ENCODE measurements at regions not wholly inside any gene's neighbourhood (a gene's known extent, or its start where the extent isn't known, plus 50 kb on each side); places are given as distances from the start of the nearest gene placed in this dataset.

GRCh38 chr10:30770229-30770628, 140.7 kb upstream of the LYZL2 start:
- 93 to 97% (median 95%) methylated on average over 2 of the region's 2 CpGs for WGBS, 3 donors
- H3K27ac ChIP-seq (ENCODE audit: low read depth, low read length), result no peak overlapping the region

GRCh38 chr10:30769361-30769760, 139.8 kb upstream of the LYZL2 start:
- WGBS, 3 donors, result 94 to 96% (median 94%) methylated on average over 12 to 16 of the region's 16 CpGs
- no peak overlapping the region for H3K27ac ChIP-seq (ENCODE audit: low read depth, low read length)

- WGBS, 3 donors, result 80 to 89% (median 86%) methylated on average over 8 of the region's 8 CpGs
- no peak overlapping the region for H3K27ac ChIP-seq (ENCODE audit: low read depth, low read length)
Observed at GRCh38 chr10:30765616-30766015, 136.1 kb upstream of the LYZL2 start.

- no peak overlapping the region for H3K27ac ChIP-seq (ENCODE audit: low read depth, low read length)
Observed at GRCh38 chr10:30765022-30765615, 135.6 kb upstream of the LYZL2 start.

GRCh38 chr10:30763918-30764317, 134.4 kb upstream of the LYZL2 start:
- no peak overlapping the region for H3K27ac ChIP-seq (ENCODE audit: low read depth, low read length)
- 65 to 76% (median 66%) methylated on average over 11 of the region's 11 CpGs for WGBS, 3 donors

More at GRCh38 chr10:30765022-30765615, 135.6 kb upstream of the LYZL2 start:
- WGBS, 3 donors, result 70 to 78% (median 77%) methylated on average over 11 of the region's 11 CpGs

GRCh38 chr10:30762620-30763019, 133.1 kb upstream of the LYZL2 start:
- WGBS, 3 donors, result 72 to 85% (median 76%) methylated on average over 2 of the region's 2 CpGs
- H3K27ac ChIP-seq (ENCODE audit: low read depth, low read length), result no peak overlapping the region

GRCh38 chr10:30759423-30759822, 129.9 kb upstream of the LYZL2 start:
- WGBS, 3 donors, result 64 to 86% (median 84%) methylated on average over 3 of the region's 3 CpGs
- no peak overlapping the region for H3K27ac ChIP-seq (ENCODE audit: low read depth, low read length)

- H3K27ac ChIP-seq (ENCODE audit: low read depth, low read length), result no peak overlapping the region
- 43 to 72% (median 69%) methylated on average over 1 of the region's 1 CpG for WGBS, 3 donors
Observed at GRCh38 chr10:30758338-30758737, 128.8 kb upstream of the LYZL2 start.

- no peak overlapping the region for H3K27ac ChIP-seq (ENCODE audit: low read depth, low read length)
- WGBS, 3 donors, result 87 to 96% (median 94%) methylated on average over 3 of the region's 3 CpGs
Observed at GRCh38 chr10:30756896-30757295, 127.3 kb upstream of the LYZL2 start.

GRCh38 chr10:30756151-30756550, 126.6 kb upstream of the LYZL2 start:
- 78 to 90% (median 88%) methylated on average over 2 of the region's 2 CpGs for WGBS, 3 donors

GRCh38 chr10:30755441-30755953, 125.9 kb upstream of the LYZL2 start:
- 49 to 68% (median 57%) methylated on average over 6 of the region's 6 CpGs for WGBS, 3 donors
- no peak overlapping the region for H3K27ac ChIP-seq (ENCODE audit: low read depth, low read length)

More at GRCh38 chr10:30756151-30756550, 126.6 kb upstream of the LYZL2 start:
- H3K27ac ChIP-seq (ENCODE audit: low read depth, low read length), result no peak overlapping the region

- no peak overlapping the region for H3K27ac ChIP-seq (ENCODE audit: low read depth, low read length)
- 58 to 87% (median 86%) methylated on average over 10 of the region's 10 CpGs for WGBS, 3 donors
Observed at GRCh38 chr10:30752481-30752881, 122.9 kb upstream of the LYZL2 start.

- H3K27ac ChIP-seq (ENCODE audit: low read depth, low read length), result no peak overlapping the region
- WGBS, 3 donors, result 56 to 61% (median 59%) methylated on average over 14 of the region's 14 CpGs
Observed at GRCh38 chr10:30751678-30752331, 122.3 kb upstream of the LYZL2 start.

- no peak overlapping the region for H3K27ac ChIP-seq (ENCODE audit: low read depth, low read length)
- WGBS, 3 donors, result 57 to 77% (median 64%) methylated on average over 10 of the region's 10 CpGs
Observed at GRCh38 chr10:30750971-30751677, 121.6 kb upstream of the LYZL2 start.

- 75 to 83% (median 81%) methylated on average over 8 of the region's 8 CpGs for WGBS, 3 donors
- no peak overlapping the region for H3K27ac ChIP-seq (ENCODE audit: low read depth, low read length)
Observed at GRCh38 chr10:30749385-30749784, 119.8 kb upstream of the LYZL2 start.

- no peak overlapping the region for H3K27ac ChIP-seq (ENCODE audit: low read depth, low read length)
- WGBS, 3 donors, result 48 to 75% (median 68%) methylated on average over 7 of the region's 7 CpGs
Observed at GRCh38 chr10:30748152-30748973, 118.8 kb upstream of the LYZL2 start.

- WGBS, 3 donors, result 77 to 80% (median 77%) methylated on average over 9 of the region's 9 CpGs
- no peak overlapping the region for H3K27ac ChIP-seq (ENCODE audit: low read depth, low read length)
Observed at GRCh38 chr10:30747633-30748032, 118.1 kb upstream of the LYZL2 start.

- 81 to 91% (median 91%) methylated on average over 5 of the region's 5 CpGs for WGBS, 3 donors
- H3K27ac ChIP-seq (ENCODE audit: low read depth, low read length), result no peak overlapping the region
Observed at GRCh38 chr10:30745953-30746352, 116.4 kb upstream of the LYZL2 start.

GRCh38 chr10:30744106-30744505, 114.6 kb upstream of the LYZL2 start:
- H3K27ac ChIP-seq (ENCODE audit: low read depth, low read length), result no peak overlapping the region
- 79 to 100% (median 83%) methylated on average over 1 of the region's 1 CpG for WGBS, 3 donors

Data from adipose tissue (tissue), 3 donors.